ENCODE measurements at regions not wholly inside any gene's neighbourhood (a gene's known extent, or its start where the extent isn't known, plus 50 kb on each side); places are given as distances from the start of the nearest gene placed in this dataset.

DNA sequence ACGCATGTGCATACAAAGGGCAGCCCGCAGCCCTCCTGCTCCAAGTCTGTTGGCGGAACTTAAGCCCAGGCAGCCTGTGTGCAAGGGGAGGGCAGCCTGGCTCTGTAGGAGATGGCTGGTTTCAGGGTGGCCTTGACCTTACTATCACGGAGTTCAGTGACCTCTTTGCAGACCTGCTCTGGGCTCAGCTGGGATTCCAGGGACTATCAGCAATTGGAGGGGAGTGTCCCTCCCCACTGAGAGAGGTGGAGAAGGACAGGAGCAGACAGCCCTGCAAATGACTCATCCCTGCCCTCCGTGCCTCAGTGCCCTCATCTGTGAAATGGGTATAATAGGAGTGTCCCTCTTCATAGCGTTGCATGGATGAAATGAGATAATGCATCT lies 66.2 kb upstream of the DLK1 start:
- TF ChIP-seq SIN3A (IDR thresholded peaks at IDR 0.05; ENCODE audit: borderline replicate concordance, insufficient read depth, low read length) (no peak), TAF1 (IDR thresholded peaks at IDR 0.05; ENCODE audit: borderline replicate concordance, insufficient read depth, low read length) (no peak), REST (IDR thresholded peaks at IDR 0.05; ENCODE audit: insufficient read depth in 1 of 2, low read depth in 2 of 2, low read length in 2 of 2) (no peak), POLR2AphosphoS5 (IDR thresholded peaks at IDR 0.05; ENCODE audit: low read depth, low read length) (no peak), FOXP2 (optimal IDR thresholded peaks at IDR 0.05; ENCODE audit: borderline replicate concordance, extremely low read depth, extremely low read length, insufficient read depth) (no peak)

Data from PFSK-1 (cell line).